Suprapubic skin (tissue), 4 donors: ENCODE measurements at regions not wholly inside any gene's neighbourhood (a gene's known extent, or its start where the extent isn't known, plus 50 kb on each side); places are given as distances from the start of the nearest gene placed in this dataset.

ENCODE experiments used
- DNase-seq, 2 donors: peaks; one replicate each; pipeline ENCODE4 v3.0.0-alpha.2; 2019; ENCODE audit warnings: low spot score in 2 of 2
- H3K27ac ChIP-seq: fragments of 200-600 bp; sonication (generic); one replicate; pipeline ENCODE4 v1.5.1; 2019
- H3K27me3 ChIP-seq: fragments of 200-600 bp; sonication (generic); one replicate; pipeline ENCODE4 v1.5.1; 2019
- H3K36me3 ChIP-seq: fragments of 200-600 bp; sonication (generic); one replicate; pipeline ENCODE4 v1.5.1; 2019
- H3K4me1 ChIP-seq: fragments of 200-600 bp; sonication (generic); one replicate; pipeline ENCODE4 v1.5.1; 2019
- H3K4me3 ChIP-seq: fragments of 200-600 bp; sonication (generic); one replicate; pipeline ENCODE4 v1.5.1; 2019; ENCODE audit warnings: mild to moderate bottlenecking
- H3K9me3 ChIP-seq: fragments of 200-600 bp; sonication (generic); one replicate; pipeline ENCODE4 v1.5.1; 2019
- CTCF ChIP-seq, 2 donors: fragments of 200-600 bp in 1 of 2; fragments of 450-650 bp in 1 of 2; sonication (generic) in 1 of 2; IDR thresholded peaks; one replicate each; pipeline ENCODE4 v1.5.1; 2016 to 2019; ENCODE audit warnings: antibody characterized with exemption in 2 of 2, mild to moderate bottlenecking in 1 of 2, moderate library complexity in 1 of 2
- EP300 ChIP-seq: sonication (generic); formaldehyde crosslinking; IDR thresholded peaks from one replicate; pipeline ENCODE4 v1.6.1; 2017; ENCODE audit warnings: antibody characterized with exemption
- POLR2A ChIP-seq, 2 donors: fragments of 450-650 bp; IDR thresholded peaks; one replicate each; pipeline ENCODE4 v1.6.1; 2017; ENCODE audit warnings: antibody characterized with exemption in 2 of 2, mild to moderate bottlenecking in 2 of 2, moderate library complexity in 2 of 2
- POLR2AphosphoS5 ChIP-seq, 3 donors: sonication (generic); formaldehyde crosslinking; IDR thresholded peaks; one replicate each; pipeline ENCODE4 v1.6.1; 2017; ENCODE audit warnings: antibody characterized with exemption in 3 of 3
- WGBS: methylation state at CpG from one replicate; pipeline ENCODE4 v1.1.5; 2018; 5-methylcytosine and 5-hydroxymethylcytosine counted together

GRCh38 chr5:23257656-23258055, 249.8 kb upstream of the PRDM9 start:
- Histone ChIP-seq H3K9me3 (no peaks in the 10 kb centered on the region), H3K4me3 (no peak overlapping the region), H3K27ac (no peak overlapping the region), H3K27me3 (no peaks in the 10 kb centered on the region), H3K36me3 (no peaks in the 10 kb centered on the region), H3K4me1 (no peaks in the 10 kb centered on the region)
- DNase-seq = no peak
- TF ChIP-seq POLR2A (IDR thresholded peaks at IDR 0.05) = no peak
- TF ChIP-seq POLR2AphosphoS5 (IDR thresholded peaks at IDR 0.05) = no peak
- TF ChIP-seq CTCF (IDR thresholded peaks at IDR 0.05) = no peak
- TF ChIP-seq EP300 = no peak

- WGBS = 73% methylated on average over 1 of the region's 1 CpG
- Histone ChIP-seq H3K36me3 (no peaks in the 10 kb centered on the region), H3K9me3 (no peaks in the 10 kb centered on the region), H3K4me1 (no peaks in the 10 kb centered on the region), H3K27me3 (no peaks in the 10 kb centered on the region), H3K27ac (no peak overlapping the region), H3K4me3 (no peak overlapping the region)
- no peak for DNase-seq
- no peak for TF ChIP-seq POLR2A (IDR thresholded peaks at IDR 0.05)
- TF ChIP-seq POLR2AphosphoS5 (IDR thresholded peaks at IDR 0.05) = no peak
- TF ChIP-seq EP300 = no peak
- TF ChIP-seq CTCF (IDR thresholded peaks at IDR 0.05) = no peak
These were observed 253.7 kb upstream of the PRDM9 start for GRCh38 chr5:23253621-23254198.

- H3K27ac ChIP-seq = no peak overlapping the region
- no peaks in the 10 kb centered on the region for H3K4me1 ChIP-seq
- WGBS = 80% methylated on average over 2 of the region's 2 CpGs
- no peak overlapping the region for H3K4me3 ChIP-seq
- DNase-seq = no peak
- TF ChIP-seq EP300 (no peak), POLR2A (IDR thresholded peaks at IDR 0.05) (no peak), CTCF (IDR thresholded peaks at IDR 0.05) (no peak), POLR2AphosphoS5 (IDR thresholded peaks at IDR 0.05) (no peak)
- no peaks in the 10 kb centered on the region for H3K27me3 ChIP-seq
- no peaks in the 10 kb centered on the region for H3K9me3 ChIP-seq
- H3K36me3 ChIP-seq = no peaks in the 10 kb centered on the region
These were observed 264.5 kb upstream of the PRDM9 start for GRCh38 chr5:23242891-23243290.

- TF ChIP-seq EP300 (no peak), CTCF (IDR thresholded peaks at IDR 0.05) (no peak), POLR2A (IDR thresholded peaks at IDR 0.05) (no peak), POLR2AphosphoS5 (IDR thresholded peaks at IDR 0.05) (no peak)
- no peak for DNase-seq
- Histone ChIP-seq H3K27me3 (no peaks in the 10 kb centered on the region), H3K9me3 (no peaks in the 10 kb centered on the region), H3K27ac (no peak overlapping the region), H3K4me1 (no peaks in the 10 kb centered on the region), H3K4me3 (no peak overlapping the region), H3K36me3 (no peaks in the 10 kb centered on the region)
- WGBS = 79% methylated on average over 1 of the region's 1 CpG
These were observed 272.2 kb upstream of the PRDM9 start for GRCh38 chr5:23235246-23235645.

- 72% methylated on average over 4 of the region's 4 CpGs for WGBS
- no peaks in the 10 kb centered on the region for H3K36me3 ChIP-seq
- no peak overlapping the region for H3K27ac ChIP-seq
- DNase-seq = no peak
- TF ChIP-seq EP300 (no peak), POLR2A (IDR thresholded peaks at IDR 0.05) (no peak), POLR2AphosphoS5 (IDR thresholded peaks at IDR 0.05) (no peak), CTCF (IDR thresholded peaks at IDR 0.05) (no peak)
- H3K4me1 ChIP-seq = no peaks in the 10 kb centered on the region
- H3K27me3 ChIP-seq = no peaks in the 10 kb centered on the region
- no peaks in the 10 kb centered on the region for H3K9me3 ChIP-seq
- no peak overlapping the region for H3K4me3 ChIP-seq
These were observed 273.2 kb upstream of the PRDM9 start for GRCh38 chr5:23234197-23234596.
